HL-60 (cell line): ENCODE measurements at regions not wholly inside any gene's neighbourhood (a gene's known extent, or its start where the extent isn't known, plus 50 kb on each side); places are given as distances from the start of the nearest gene placed in this dataset.
"Not testable (repeated sequence)": the region's sequence is repeated elsewhere in the genome, so short reads cannot be mapped to it uniquely, and the experiment has no call there.

Experiments
- CTCF ChIP-seq: IDR thresholded peaks from one replicate; pipeline ENCODE4 v1.5.1; 2011; ENCODE audit warnings: low read length, control low read depth, inconsistent platforms; ENCODE audit not compliant: insufficient read depth
- GABPA ChIP-seq: IDR thresholded peaks from 2 replicates; pipeline ENCODE4 v1.6.1; 2012; ENCODE audit warnings: low read depth

DNA sequence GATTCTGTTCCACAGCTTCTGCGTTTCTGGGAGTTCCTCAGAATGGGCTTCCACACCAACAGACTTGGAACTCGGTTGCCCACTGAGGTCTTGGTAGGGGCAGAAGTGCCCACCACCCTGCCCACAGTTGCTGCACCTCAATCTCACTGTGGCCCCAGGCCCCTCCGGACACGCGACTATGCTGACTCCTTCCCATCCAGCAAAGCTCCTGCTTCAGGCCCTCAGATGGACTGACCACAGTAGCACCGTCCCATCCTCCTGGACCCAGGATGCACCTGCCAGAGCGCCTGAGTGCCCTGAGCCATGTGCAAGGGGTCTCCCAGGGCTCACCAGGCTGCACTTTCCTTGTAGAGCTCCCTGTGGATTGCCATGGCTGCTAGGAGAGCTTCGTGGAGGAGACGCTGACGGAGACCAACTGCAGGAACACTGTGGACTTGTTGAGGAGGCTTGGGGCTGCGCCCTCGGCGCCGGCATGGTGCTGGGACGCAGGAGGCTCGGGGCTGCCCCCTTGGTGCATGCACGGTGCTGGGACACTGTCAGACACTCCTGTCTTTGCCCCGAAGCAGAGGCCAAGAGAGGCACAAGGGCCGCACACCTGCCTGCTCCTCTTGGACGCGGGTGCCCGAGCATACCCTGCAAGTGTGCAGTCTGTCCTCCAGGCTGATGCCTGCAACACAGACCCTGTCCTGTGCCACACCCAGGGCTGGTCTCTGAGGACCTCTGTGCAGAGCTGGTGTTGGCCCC lies 201.3 kb downstream of the LIPI start:
- TF ChIP-seq GABPA, CTCF: not testable (repeated sequence)
